GM18520 (cell line): ENCODE measurements at regions not wholly inside any gene's neighbourhood (a gene's known extent, or its start where the extent isn't known, plus 50 kb on each side); places are given as distances from the start of the nearest gene placed in this dataset.

Experiments used
- ATAC-seq: cut with Tn5 transposase; IDR thresholded peaks from one replicate; pipeline ENCODE4 v1.9.1; 2021; ENCODE audit not compliant: unreplicated experiment

GRCh38 chr18:25814841-25815458 is 275.5 kb downstream of the SS18 start:
- peak; percentile 75 for ATAC-seq

- ATAC-seq: no peak
Measured at GRCh38 chr18:25813110-25813509, 277.3 kb downstream of the SS18 start.

- no peak for ATAC-seq
Measured at GRCh38 chr18:25810736-25811135, 279.7 kb downstream of the SS18 start.

- no peak for ATAC-seq
Measured at GRCh38 chr18:25805939-25806338, 284.5 kb downstream of the SS18 start.

GRCh38 chr18:25805323-25805722 is 285.1 kb downstream of the SS18 start:
- no peak for ATAC-seq

- ATAC-seq: no peak
Measured at GRCh38 chr18:25799231-25799630, 291.2 kb downstream of the SS18 start.

GRCh38 chr18:25798046-25798445 is 292.4 kb downstream of the SS18 start:
- ATAC-seq: no peak

- ATAC-seq: no peak
Measured at GRCh38 chr18:25795213-25795612, 295.2 kb downstream of the SS18 start.

- no peak for ATAC-seq
Measured at GRCh38 chr18:25787276-25787675, 303.1 kb downstream of the SS18 start.

- ATAC-seq: no peak
Measured at GRCh38 chr18:25786758-25787157, 303.7 kb downstream of the SS18 start.

GRCh38 chr18:25780105-25780504 is 310.3 kb downstream of the SS18 start:
- ATAC-seq: no peak

- ATAC-seq: no peak
Measured at GRCh38 chr18:25771796-25772195, 318.6 kb downstream of the SS18 start.

GRCh38 chr18:25764777-25765176 is 325.6 kb downstream of the SS18 start:
- no peak for ATAC-seq

- ATAC-seq: no peak
Measured at GRCh38 chr18:25759111-25759510, 331.3 kb downstream of the SS18 start.

- no peak for ATAC-seq
Measured at GRCh38 chr18:25743646-25744151, 346.7 kb downstream of the SS18 start.

GRCh38 chr18:25739376-25739775 is 351.0 kb downstream of the SS18 start:
- ATAC-seq: no peak

GRCh38 chr18:25737710-25738311 is 352.6 kb downstream of the SS18 start:
- ATAC-seq: no peak

- ATAC-seq: no peak
Measured at GRCh38 chr18:25736516-25736915, 353.9 kb downstream of the SS18 start.

- ATAC-seq: no peak
Measured at GRCh38 chr18:25735459-25735858, 355.0 kb downstream of the SS18 start.

- no peak for ATAC-seq
Measured at GRCh38 chr18:25734336-25734735, 356.1 kb downstream of the SS18 start.

GRCh38 chr18:25732862-25733261 is 357.6 kb downstream of the SS18 start:
- no peak for ATAC-seq

- ATAC-seq: no peak
Measured at GRCh38 chr18:25729072-25729471, 361.3 kb downstream of the SS18 start.
